ENCODE measurements at regions not wholly inside any gene's neighbourhood (a gene's known extent, or its start where the extent isn't known, plus 50 kb on each side); places are given as distances from the start of the nearest gene placed in this dataset.

DNA sequence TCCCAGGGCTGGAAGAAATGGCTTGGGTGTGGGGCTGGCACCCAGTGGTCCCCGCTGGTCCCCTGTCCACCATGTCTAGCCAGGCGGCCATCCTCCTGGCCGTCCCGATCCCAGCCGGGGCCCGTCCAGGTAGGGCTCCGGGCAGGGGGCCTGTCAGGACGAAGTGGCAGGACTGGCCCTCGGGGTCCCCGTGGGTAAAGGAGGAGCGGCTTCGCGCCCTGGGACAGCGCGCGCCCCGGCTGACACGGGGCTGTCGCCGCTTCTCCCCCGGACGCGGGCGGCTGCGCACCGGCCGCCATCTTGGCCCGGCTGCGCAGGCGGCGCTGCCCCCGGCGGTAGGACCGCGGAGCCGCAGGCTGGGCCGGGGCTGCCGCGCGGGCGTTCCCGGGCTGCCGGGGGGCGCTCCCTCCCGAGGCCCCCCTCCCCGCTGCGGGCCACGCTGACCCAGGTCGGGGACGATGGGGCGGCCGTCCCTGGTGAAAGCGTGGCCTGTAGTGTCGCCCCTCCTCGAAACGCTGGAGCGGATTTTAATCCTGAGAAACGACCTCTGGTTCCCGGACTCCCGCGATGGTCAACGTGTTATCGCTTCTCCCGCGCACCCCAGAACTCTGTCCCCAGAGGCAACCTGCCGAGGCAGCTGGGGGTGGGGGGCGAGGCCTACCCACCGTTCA is 60.4 kb upstream of the BCOR start (continued):
- TF ChIP-seq GABPB1 (CRISPR knock-in tag; IDR thresholded peaks at IDR 0.05) (no peak), RBM39 (IDR thresholded peaks at IDR 0.05; ENCODE audit: low read depth, low read length, poor library complexity, severe bottlenecking) (no peak), ZNF788 (CRISPR knock-in tag; IDR thresholded peaks at IDR 0.05; ENCODE audit: borderline replicate concordance) (peak; percentile 35; the same call in 1 of the 2 replicates), YEATS4 (CRISPR knock-in tag; IDR thresholded peaks at IDR 0.05; ENCODE audit: borderline replicate concordance) (peak; percentile 79), KDM6A (CRISPR knock-in tag; IDR thresholded peaks at IDR 0.05; ENCODE audit: low read depth) (no peak), SMAD1 (CRISPR knock-in tag; IDR thresholded peaks at IDR 0.05; ENCODE audit: borderline replicate concordance, low read depth) (0 out of 2 replicates have a peak, but pooled peaks have one; percentile 60), ZNF441 (CRISPR knock-in tag; IDR thresholded peaks at IDR 0.05; ENCODE audit: borderline replicate concordance) (peak; percentile 39; the same call in 1 of the 2 replicates), ZNF317 (CRISPR knock-in tag; IDR thresholded peaks at IDR 0.05) (no peak), ZNF777 (CRISPR knock-in tag; IDR thresholded peaks at IDR 0.05) (peak; percentile 39; the same call in 1 of the 2 replicates), HNF4A (CRISPR knock-in tag; IDR thresholded peaks at IDR 0.05) (0 out of 2 replicates have a peak, but pooled peaks have one; percentile 16), HNRNPLL (IDR thresholded peaks at IDR 0.05; ENCODE audit: low read depth, low read length, poor library complexity, severe bottlenecking) (peak; percentile 81)
- TF ChIP-seq, protein P1, sequence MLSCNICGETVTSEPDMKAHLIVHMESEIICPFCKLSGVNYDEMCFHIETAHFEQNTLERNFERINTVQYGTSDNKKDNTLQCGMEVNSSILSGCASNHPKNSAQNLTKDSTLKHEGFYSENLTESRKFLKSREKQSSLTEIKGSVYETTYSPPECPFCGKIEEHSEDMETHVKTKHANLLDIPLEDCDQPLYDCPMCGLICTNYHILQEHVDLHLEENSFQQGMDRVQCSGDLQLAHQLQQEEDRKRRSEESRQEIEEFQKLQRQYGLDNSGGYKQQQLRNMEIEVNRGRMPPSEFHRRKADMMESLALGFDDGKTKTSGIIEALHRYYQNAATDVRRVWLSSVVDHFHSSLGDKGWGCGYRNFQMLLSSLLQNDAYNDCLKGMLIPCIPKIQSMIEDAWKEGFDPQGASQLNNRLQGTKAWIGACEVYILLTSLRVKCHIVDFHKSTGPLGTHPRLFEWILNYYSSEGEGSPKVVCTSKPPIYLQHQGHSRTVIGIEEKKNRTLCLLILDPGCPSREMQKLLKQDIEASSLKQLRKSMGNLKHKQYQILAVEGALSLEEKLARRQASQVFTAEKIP (CRISPR knock-in tag; IDR thresholded peaks at IDR 0.05; ENCODE audit: borderline replicate concordance), result no peak
- TF ChIP-seq, protein P2, sequence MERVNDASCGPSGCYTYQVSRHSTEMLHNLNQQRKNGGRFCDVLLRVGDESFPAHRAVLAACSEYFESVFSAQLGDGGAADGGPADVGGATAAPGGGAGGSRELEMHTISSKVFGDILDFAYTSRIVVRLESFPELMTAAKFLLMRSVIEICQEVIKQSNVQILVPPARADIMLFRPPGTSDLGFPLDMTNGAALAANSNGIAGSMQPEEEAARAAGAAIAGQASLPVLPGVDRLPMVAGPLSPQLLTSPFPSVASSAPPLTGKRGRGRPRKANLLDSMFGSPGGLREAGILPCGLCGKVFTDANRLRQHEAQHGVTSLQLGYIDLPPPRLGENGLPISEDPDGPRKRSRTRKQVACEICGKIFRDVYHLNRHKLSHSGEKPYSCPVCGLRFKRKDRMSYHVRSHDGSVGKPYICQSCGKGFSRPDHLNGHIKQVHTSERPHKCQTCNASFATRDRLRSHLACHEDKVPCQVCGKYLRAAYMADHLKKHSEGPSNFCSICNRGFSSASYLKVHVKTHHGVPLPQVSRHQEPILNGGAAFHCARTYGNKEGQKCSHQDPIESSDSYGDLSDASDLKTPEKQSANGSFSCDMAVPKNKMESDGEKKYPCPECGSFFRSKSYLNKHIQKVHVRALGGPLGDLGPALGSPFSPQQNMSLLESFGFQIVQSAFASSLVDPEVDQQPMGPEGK (CRISPR knock-in tag; IDR thresholded peaks at IDR 0.05), result peak; percentile 89
- TF ChIP-seq, protein P3, sequence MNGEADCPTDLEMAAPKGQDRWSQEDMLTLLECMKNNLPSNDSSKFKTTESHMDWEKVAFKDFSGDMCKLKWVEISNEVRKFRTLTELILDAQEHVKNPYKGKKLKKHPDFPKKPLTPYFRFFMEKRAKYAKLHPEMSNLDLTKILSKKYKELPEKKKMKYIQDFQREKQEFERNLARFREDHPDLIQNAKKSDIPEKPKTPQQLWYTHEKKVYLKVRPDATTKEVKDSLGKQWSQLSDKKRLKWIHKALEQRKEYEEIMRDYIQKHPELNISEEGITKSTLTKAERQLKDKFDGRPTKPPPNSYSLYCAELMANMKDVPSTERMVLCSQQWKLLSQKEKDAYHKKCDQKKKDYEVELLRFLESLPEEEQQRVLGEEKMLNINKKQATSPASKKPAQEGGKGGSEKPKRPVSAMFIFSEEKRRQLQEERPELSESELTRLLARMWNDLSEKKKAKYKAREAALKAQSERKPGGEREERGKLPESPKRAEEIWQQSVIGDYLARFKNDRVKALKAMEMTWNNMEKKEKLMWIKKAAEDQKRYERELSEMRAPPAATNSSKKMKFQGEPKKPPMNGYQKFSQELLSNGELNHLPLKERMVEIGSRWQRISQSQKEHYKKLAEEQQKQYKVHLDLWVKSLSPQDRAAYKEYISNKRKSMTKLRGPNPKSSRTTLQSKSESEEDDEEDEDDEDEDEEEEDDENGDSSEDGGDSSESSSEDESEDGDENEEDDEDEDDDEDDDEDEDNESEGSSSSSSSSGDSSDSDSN (CRISPR knock-in tag; IDR thresholded peaks at IDR 0.05), result peak; percentile 48
- TF ChIP-seq, protein P4, sequence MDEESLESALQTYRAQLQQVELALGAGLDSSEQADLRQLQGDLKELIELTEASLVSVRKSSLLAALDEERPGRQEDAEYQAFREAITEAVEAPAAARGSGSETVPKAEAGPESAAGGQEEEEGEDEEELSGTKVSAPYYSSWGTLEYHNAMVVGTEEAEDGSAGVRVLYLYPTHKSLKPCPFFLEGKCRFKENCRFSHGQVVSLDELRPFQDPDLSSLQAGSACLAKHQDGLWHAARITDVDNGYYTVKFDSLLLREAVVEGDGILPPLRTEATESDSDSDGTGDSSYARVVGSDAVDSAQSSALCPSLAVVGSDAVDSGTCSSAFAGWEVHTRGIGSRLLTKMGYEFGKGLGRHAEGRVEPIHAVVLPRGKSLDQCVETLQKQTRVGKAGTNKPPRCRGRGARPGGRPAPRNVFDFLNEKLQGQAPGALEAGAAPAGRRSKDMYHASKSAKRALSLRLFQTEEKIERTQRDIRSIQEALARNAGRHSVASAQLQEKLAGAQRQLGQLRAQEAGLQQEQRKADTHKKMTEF (CRISPR knock-in tag; IDR thresholded peaks at IDR 0.05), result 0 out of 2 replicates have a peak, but pooled peaks have one; percentile 29
- TF ChIP-seq, protein P5, sequence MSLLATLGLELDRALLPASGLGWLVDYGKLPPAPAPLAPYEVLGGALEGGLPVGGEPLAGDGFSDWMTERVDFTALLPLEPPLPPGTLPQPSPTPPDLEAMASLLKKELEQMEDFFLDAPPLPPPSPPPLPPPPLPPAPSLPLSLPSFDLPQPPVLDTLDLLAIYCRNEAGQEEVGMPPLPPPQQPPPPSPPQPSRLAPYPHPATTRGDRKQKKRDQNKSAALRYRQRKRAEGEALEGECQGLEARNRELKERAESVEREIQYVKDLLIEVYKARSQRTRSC (CRISPR knock-in tag; IDR thresholded peaks at IDR 0.05; ENCODE audit: low read depth), result no peak
- TF ChIP-seq, protein P6, sequence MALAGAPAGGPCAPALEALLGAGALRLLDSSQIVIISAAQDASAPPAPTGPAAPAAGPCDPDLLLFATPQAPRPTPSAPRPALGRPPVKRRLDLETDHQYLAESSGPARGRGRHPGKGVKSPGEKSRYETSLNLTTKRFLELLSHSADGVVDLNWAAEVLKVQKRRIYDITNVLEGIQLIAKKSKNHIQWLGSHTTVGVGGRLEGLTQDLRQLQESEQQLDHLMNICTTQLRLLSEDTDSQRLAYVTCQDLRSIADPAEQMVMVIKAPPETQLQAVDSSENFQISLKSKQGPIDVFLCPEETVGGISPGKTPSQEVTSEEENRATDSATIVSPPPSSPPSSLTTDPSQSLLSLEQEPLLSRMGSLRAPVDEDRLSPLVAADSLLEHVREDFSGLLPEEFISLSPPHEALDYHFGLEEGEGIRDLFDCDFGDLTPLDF (CRISPR knock-in tag; IDR thresholded peaks at IDR 0.05), result 0 out of 2 replicates have a peak, but pooled peaks have one; percentile 21

All from HepG2 (cell line).